Vagina (tissue), 2 donors: ENCODE measurements at regions not wholly inside any gene's neighbourhood (a gene's known extent, or its start where the extent isn't known, plus 50 kb on each side); places are given as distances from the start of the nearest gene placed in this dataset.

Experiments
- POLR2A ChIP-seq, 2 donors: fragments of 450-650 bp; IDR thresholded peaks; one replicate each; pipeline ENCODE4 v1.6.1; 2017; ENCODE audit warnings: antibody characterized with exemption in 2 of 2, mild to moderate bottlenecking in 2 of 2, moderate library complexity in 2 of 2
- TF ChIP-seq, protein P1 (sequence below), 3 experiments: fragments of 450-650 bp in 2 of 3; fragments of 200-600 bp in 1 of 3; sonication (generic) in 1 of 3; IDR thresholded peaks; one replicate each; pipeline ENCODE4 v1.5.1; 2017 to 2019; ENCODE audit warnings: antibody characterized with exemption in 3 of 3, mild to moderate bottlenecking in 2 of 3, moderate library complexity in 2 of 3

DNA sequence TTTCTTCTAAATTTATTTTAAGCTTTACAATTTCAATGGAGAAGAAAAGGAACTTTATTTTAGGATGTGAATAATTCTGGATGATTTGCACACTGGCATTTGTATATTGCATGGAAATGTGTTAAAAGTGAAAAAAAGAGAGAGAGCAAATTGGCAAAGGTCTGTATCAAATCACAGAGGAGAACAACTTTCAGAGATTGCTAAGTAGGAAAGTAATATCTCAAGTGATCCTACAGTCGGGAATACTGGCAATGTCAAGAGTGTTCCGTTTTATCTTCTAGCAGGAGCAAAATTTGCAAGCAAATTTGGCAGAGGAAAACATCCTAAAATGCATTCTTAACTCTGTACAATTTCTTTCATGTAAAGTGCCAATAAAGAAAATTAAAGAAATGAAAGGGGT is 97.1 kb upstream of the TMC3 start:
- TF ChIP-seq, protein P1, sequence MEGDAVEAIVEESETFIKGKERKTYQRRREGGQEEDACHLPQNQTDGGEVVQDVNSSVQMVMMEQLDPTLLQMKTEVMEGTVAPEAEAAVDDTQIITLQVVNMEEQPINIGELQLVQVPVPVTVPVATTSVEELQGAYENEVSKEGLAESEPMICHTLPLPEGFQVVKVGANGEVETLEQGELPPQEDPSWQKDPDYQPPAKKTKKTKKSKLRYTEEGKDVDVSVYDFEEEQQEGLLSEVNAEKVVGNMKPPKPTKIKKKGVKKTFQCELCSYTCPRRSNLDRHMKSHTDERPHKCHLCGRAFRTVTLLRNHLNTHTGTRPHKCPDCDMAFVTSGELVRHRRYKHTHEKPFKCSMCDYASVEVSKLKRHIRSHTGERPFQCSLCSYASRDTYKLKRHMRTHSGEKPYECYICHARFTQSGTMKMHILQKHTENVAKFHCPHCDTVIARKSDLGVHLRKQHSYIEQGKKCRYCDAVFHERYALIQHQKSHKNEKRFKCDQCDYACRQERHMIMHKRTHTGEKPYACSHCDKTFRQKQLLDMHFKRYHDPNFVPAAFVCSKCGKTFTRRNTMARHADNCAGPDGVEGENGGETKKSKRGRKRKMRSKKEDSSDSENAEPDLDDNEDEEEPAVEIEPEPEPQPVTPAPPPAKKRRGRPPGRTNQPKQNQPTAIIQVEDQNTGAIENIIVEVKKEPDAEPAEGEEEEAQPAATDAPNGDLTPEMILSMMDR (IDR thresholded peaks at IDR 0.05), result no peak
- no peak for TF ChIP-seq POLR2A (IDR thresholded peaks at IDR 0.05)
